CD14-positive monocyte (primary cell): ENCODE measurements at regions not wholly inside any gene's neighbourhood (a gene's known extent, or its start where the extent isn't known, plus 50 kb on each side); places are given as distances from the start of the nearest gene placed in this dataset.

Experiments
- DNase-seq, 3 donors: peaks; one replicate each; pipeline ENCODE4 v3.0.0-alpha.2; 2011 to 2022
- H2AFZ ChIP-seq: 2 replicates; pipeline ENCODE4 v1.6.0; 2012; ENCODE audit warnings: mild to moderate bottlenecking, low read depth, low read length, inconsistent platforms; ENCODE audit not compliant: insufficient read depth, poor library complexity, severe bottlenecking
- H3K27ac ChIP-seq, 2 donors: 1 replicate in 1 of 2; 2 replicates in 1 of 2; pipeline ENCODE4 v1.5.1; 2012 to 2013; ENCODE audit warnings: low read length in 2 of 2, control low read depth in 1 of 2, inconsistent platforms in 1 of 2, low read depth in 1 of 2, mild to moderate bottlenecking in 1 of 2
- H3K27me3 ChIP-seq, 2 donors: one replicate each; pipeline versions ENCODE4 v1.6.0 to v1.6.1; 2011 to 2013; ENCODE audit warnings: low read length in 2 of 2; ENCODE audit not compliant: control insufficient read depth in 2 of 2, insufficient read depth in 2 of 2
- H3K36me3 ChIP-seq, 2 donors: replicated peaks in 1 of 2; 1 replicate in 1 of 2; 2 replicates in 1 of 2; pipeline versions ENCODE4 v1.5.1 to v1.6.1; 2012 to 2013; ENCODE audit warnings: low read length in 2 of 2, control low read depth in 1 of 2, inconsistent platforms in 1 of 2, mild to moderate bottlenecking in 1 of 2; ENCODE audit not compliant: insufficient read depth in 2 of 2, control insufficient read depth in 1 of 2
- H3K4me1 ChIP-seq, 2 donors: 1 replicate in 1 of 2; 2 replicates in 1 of 2; pipeline versions ENCODE4 v1.5.1 to v1.6.1; 2012 to 2013; ENCODE audit warnings: low read length in 2 of 2, control low read depth in 1 of 2, inconsistent platforms in 1 of 2, mild to moderate bottlenecking in 1 of 2, moderate library complexity in 1 of 2; ENCODE audit not compliant: insufficient read depth in 2 of 2, control insufficient read depth in 1 of 2
- H3K4me2 ChIP-seq: replicated peaks from 2 replicates; pipeline ENCODE3; 2012; ENCODE audit warnings: low read length, moderate library complexity, mild to moderate bottlenecking; ENCODE audit not compliant: poor library complexity, severe bottlenecking; ENCODE audit errors: extremely low read depth
- H3K4me3 ChIP-seq, 3 experiments: fragments of 200-600 bp in 1 of 3; sonication (generic) in 1 of 3; replicated peaks in 1 of 3; 1 replicate in 2 of 3; 2 replicates in 1 of 3; pipeline ENCODE4 v1.5.1; 2011 to 2013; ENCODE audit warnings: low read length in 3 of 3, mild to moderate bottlenecking in 3 of 3, control low read depth in 2 of 3, low read depth in 2 of 3, inconsistent platforms in 1 of 3, moderate library complexity in 1 of 3
- H3K79me2 ChIP-seq: 2 replicates; pipeline ENCODE4 v1.6.0; 2012; ENCODE audit warnings: mild to moderate bottlenecking, control low read depth, inconsistent platforms, low read length, moderate library complexity; ENCODE audit not compliant: insufficient read depth
- H3K9ac ChIP-seq: 2 replicates; pipeline ENCODE4 v1.6.0; 2017; ENCODE audit warnings: low read length, mild to moderate bottlenecking; ENCODE audit not compliant: insufficient read depth, poor library complexity, severe bottlenecking
- H3K9me3 ChIP-seq, 2 donors: replicated peaks in 1 of 2; 1 replicate in 1 of 2; 2 replicates in 1 of 2; pipeline versions ENCODE4 v1.5.1 to v1.6.1; 2012 to 2013; ENCODE audit warnings: low read length in 2 of 2, control low read depth in 1 of 2; ENCODE audit not compliant: control insufficient read depth in 1 of 2, insufficient read depth in 1 of 2
- H4K20me1 ChIP-seq: 2 replicates; pipeline ENCODE4 v1.6.0; 2012; ENCODE audit warnings: mild to moderate bottlenecking, low read length, control low read depth, moderate library complexity; ENCODE audit not compliant: insufficient read depth
- H3K27ac Mint-ChIP-seq, 7 donors: one replicate each; pipeline ENCODE4 v1.8.0; 2020; ENCODE audit warnings: mild to moderate bottlenecking in 7 of 7, mixed read lengths in 7 of 7, moderate library complexity in 6 of 7, inconsistent platforms in 2 of 7
- H3K27me3 Mint-ChIP-seq, 3 donors: one replicate each; pipeline ENCODE4 v1.8.0; 2021 to 2022; ENCODE audit warnings: low read depth in 3 of 3, mild to moderate bottlenecking in 3 of 3, mixed read lengths in 3 of 3, moderate library complexity in 3 of 3, inconsistent platforms in 1 of 3
- H3K36me3 Mint-ChIP-seq, 2 donors: one replicate each; pipeline ENCODE4 v1.8.0; 2020; ENCODE audit warnings: mixed read lengths in 2 of 2, inconsistent platforms in 1 of 2, mild to moderate bottlenecking in 1 of 2
- H3K4me1 Mint-ChIP-seq: one replicate; pipeline ENCODE4 v1.8.0; 2020; ENCODE audit warnings: mild to moderate bottlenecking, mixed read lengths
- H3K4me3 Mint-ChIP-seq, 2 donors: one replicate each; pipeline ENCODE4 v1.8.0; 2020; ENCODE audit warnings: mild to moderate bottlenecking in 2 of 2, mixed read lengths in 2 of 2, moderate library complexity in 1 of 2
- H3K9me3 Mint-ChIP-seq, 7 donors: one replicate each; pipeline ENCODE4 v1.8.0; 2020 to 2022; ENCODE audit warnings: mixed read lengths in 7 of 7, mild to moderate bottlenecking in 6 of 7, moderate library complexity in 6 of 7, inconsistent platforms in 2 of 7
- WGBS: methylation state at CpG from one replicate; pipeline ENCODE4 v1.1.5; 2013; ENCODE audit warnings: missing lambda C conversion rate; ENCODE audit not compliant: insufficient coverage; 5-methylcytosine and 5-hydroxymethylcytosine counted together
- intact Hi-C, 2 donors: fragments of 100-400 bp; cut with micrococcal nuclease; formaldehyde crosslinking; loops; one replicate each; pipeline versions ENCODE4 v1.15.0 to v1.15.1; 2023
- TF ChIP-seq, protein P1 (sequence below): fragments of 200-600 bp; IDR thresholded peaks from one replicate; pipeline ENCODE4 v1.8.0; 2022; ENCODE audit warnings: antibody characterized with exemption, mild to moderate bottlenecking

DNA sequence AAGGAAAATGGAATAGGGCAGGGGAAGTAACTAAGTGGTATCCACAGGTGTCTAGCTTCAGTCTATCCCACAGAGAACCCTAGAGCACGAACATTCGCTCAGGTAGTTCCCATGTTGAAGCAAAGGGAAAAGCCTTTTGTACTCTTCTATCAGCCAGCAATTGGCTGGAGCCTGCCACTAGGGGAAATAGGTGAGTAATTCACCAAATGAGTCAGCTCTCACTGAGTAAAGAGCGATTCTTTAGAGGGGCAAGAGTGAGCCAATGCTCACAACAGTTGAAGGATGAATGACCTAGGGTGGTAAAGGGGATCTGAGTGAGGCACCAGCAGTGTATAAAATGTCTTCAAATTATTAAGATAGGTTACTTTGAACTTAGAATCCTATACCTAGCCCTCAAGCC, 94.1 kb upstream of the ZNF800 start:
- Mint-ChIP-seq H3K27me3 (peaks cover 6 to 16% (median 7%) of the 10 kb centered on the region in 3 donors), H3K9me3 (peaks cover 3 to 11% (median 7%) of the 10 kb centered on the region in 7 donors), H3K36me3 (no peaks in the 10 kb centered on the region), H3K4me3 (peak overlapping the region in 1 of 2 donors; percentile 41), H3K4me1 (no peaks in the 10 kb centered on the region), H3K27ac (no peak overlapping the region)
- no peak for DNase-seq
- WGBS: 80% methylated on average over 1 of the region's 3 CpGs
- Histone ChIP-seq H2AFZ (no peak overlapping the region), H3K36me3 (no peaks in the 10 kb centered on the region), H3K4me3 (no peak overlapping the region), H3K4me1 (no peaks in the 10 kb centered on the region), H3K4me2 (no peak overlapping the region), H3K9ac (no peak overlapping the region), H4K20me1 (no peaks in the 10 kb centered on the region), H3K9me3 (no peaks in the 10 kb centered on the region), H3K27me3 (peaks cover 3 to 4% of the 10 kb centered on the region in 2 donors), H3K27ac (no peak overlapping the region), H3K79me2 (no peaks in the 10 kb centered on the region)
- TF ChIP-seq, protein P1, sequence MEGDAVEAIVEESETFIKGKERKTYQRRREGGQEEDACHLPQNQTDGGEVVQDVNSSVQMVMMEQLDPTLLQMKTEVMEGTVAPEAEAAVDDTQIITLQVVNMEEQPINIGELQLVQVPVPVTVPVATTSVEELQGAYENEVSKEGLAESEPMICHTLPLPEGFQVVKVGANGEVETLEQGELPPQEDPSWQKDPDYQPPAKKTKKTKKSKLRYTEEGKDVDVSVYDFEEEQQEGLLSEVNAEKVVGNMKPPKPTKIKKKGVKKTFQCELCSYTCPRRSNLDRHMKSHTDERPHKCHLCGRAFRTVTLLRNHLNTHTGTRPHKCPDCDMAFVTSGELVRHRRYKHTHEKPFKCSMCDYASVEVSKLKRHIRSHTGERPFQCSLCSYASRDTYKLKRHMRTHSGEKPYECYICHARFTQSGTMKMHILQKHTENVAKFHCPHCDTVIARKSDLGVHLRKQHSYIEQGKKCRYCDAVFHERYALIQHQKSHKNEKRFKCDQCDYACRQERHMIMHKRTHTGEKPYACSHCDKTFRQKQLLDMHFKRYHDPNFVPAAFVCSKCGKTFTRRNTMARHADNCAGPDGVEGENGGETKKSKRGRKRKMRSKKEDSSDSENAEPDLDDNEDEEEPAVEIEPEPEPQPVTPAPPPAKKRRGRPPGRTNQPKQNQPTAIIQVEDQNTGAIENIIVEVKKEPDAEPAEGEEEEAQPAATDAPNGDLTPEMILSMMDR: no peak
- intact Hi-C loops: no loop called here

DNA sequence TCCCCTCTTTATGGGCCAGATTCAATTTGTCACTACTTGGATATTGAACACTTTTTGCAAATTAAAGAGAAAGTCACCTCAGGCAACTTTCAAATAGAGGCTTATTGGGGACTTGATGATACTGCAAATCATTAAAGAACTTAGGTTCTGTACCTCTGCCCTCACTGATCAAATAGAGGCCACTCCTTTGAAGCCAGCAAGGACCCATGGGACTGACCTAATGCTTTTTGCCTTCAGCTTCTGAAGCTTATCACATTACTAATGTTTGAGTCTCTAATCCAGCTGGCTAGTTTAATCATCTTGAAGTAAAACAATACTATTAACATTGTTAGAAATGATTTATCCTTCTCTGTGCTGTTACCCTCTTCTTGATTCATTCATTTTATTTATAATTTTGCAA, 93.0 kb upstream of the ZNF800 start:
- Mint-ChIP-seq H3K36me3 (no peaks in the 10 kb centered on the region), H3K4me3 (no peak overlapping the region), H3K27ac (no peak overlapping the region), H3K4me1 (no peaks in the 10 kb centered on the region), H3K9me3 (peaks cover 2 to 10% (median 7%) of the 10 kb centered on the region in 7 donors), H3K27me3 (peaks cover 6 to 19% (median 14%) of the 10 kb centered on the region in 3 donors)
- H3K27ac ChIP-seq: no peak overlapping the region
- H2AFZ ChIP-seq: no peak overlapping the region
- no peaks in the 10 kb centered on the region for H4K20me1 ChIP-seq
- intact Hi-C loops: no loop called here
- no peaks in the 10 kb centered on the region for H3K36me3 ChIP-seq
- H3K4me1 ChIP-seq: no peaks in the 10 kb centered on the region
- H3K4me3 ChIP-seq: no peak overlapping the region
- TF ChIP-seq, protein P1: no peak
- no peak overlapping the region for H3K9ac ChIP-seq
- DNase-seq: no peak
- H3K4me2 ChIP-seq: no peak overlapping the region
- peaks cover 3 to 4% of the 10 kb centered on the region in 2 donors for H3K27me3 ChIP-seq
- no peaks in the 10 kb centered on the region for H3K79me2 ChIP-seq
- H3K9me3 ChIP-seq: no peaks in the 10 kb centered on the region
